SU-DHL-6 (cell line): ENCODE measurements at regions not wholly inside any gene's neighbourhood (a gene's known extent, or its start where the extent isn't known, plus 50 kb on each side); places are given as distances from the start of the nearest gene placed in this dataset.

ENCODE experiments used
- H2AFZ ChIP-seq: fragments of 200-600 bp; sonication (generic); 2 replicates; pipeline ENCODE4 v1.6.1; 2014; ENCODE audit warnings: low read depth, mild to moderate bottlenecking, moderate library complexity, mixed read lengths, antibody characterized with exemption, low read length; ENCODE audit not compliant: severe bottlenecking
- H3F3A ChIP-seq: fragments of 200-600 bp; shearing (Covaris generic); 2 replicates; pipeline ENCODE4 v1.6.0; 2016; ENCODE audit warnings: antibody characterized with exemption, mild to moderate bottlenecking; ENCODE audit not compliant: insufficient read depth
- H3K27ac ChIP-seq: fragments of 200-600 bp; sonication (generic); 2 replicates; pipeline ENCODE4 v1.5.1; 2016; ENCODE audit warnings: low read depth, mild to moderate bottlenecking, low read length, moderate library complexity, mixed read lengths
- H3K27me3 ChIP-seq: fragments of 200-600 bp; sonication (generic), shearing (Covaris generic); 2 replicates; pipeline ENCODE4 v1.6.0; 2014; ENCODE audit warnings: mild to moderate bottlenecking, low read length
- H3K36me3 ChIP-seq: fragments of 200-600 bp; sonication (generic); 2 replicates; pipeline ENCODE4 v1.6.1; 2014; ENCODE audit warnings: mild to moderate bottlenecking, low read length, mixed read lengths
- H3K4me2 ChIP-seq: fragments of 300-600, 200-600 bp; shearing (Covaris generic), sonication (generic); 2 replicates; pipeline ENCODE4 v1.6.0; 2014; ENCODE audit warnings: low read length, low read depth, mild to moderate bottlenecking; ENCODE audit not compliant: poor library complexity, severe bottlenecking
- H3K4me3 ChIP-seq: fragments of 200-600 bp; sonication (generic); 2 replicates; pipeline ENCODE4 v1.5.1; 2014; ENCODE audit warnings: antibody characterized with exemption, low read length, mild to moderate bottlenecking, mixed read lengths; ENCODE audit not compliant: insufficient read depth, poor library complexity, severe bottlenecking
- H3K79me2 ChIP-seq: fragments of 200-600 bp; sonication (generic); 2 replicates; pipeline ENCODE4 v1.6.1; 2014; ENCODE audit warnings: mild to moderate bottlenecking, low read length, moderate library complexity; ENCODE audit not compliant: insufficient read depth
- H3K9ac ChIP-seq: fragments of 200-600 bp; sonication (generic); 2 replicates; pipeline ENCODE4 v1.7.0; 2014; ENCODE audit warnings: mild to moderate bottlenecking, low read length
- H3K9me2 ChIP-seq: fragments of 200-600 bp; sonication (generic); replicated peaks from 2 replicates; pipeline ENCODE4 v1.6.1; 2014; ENCODE audit warnings: low read length; ENCODE audit not compliant: insufficient read depth
- H3K9me3 ChIP-seq: fragments of 200-600 bp; sonication (generic); 2 replicates; pipeline ENCODE4 v1.6.1; 2014; ENCODE audit warnings: low read length, mixed read lengths; ENCODE audit not compliant: insufficient read depth
- H4K20me1 ChIP-seq: fragments of 200-600 bp; sonication (generic); 2 replicates; pipeline ENCODE4 v1.6.1; 2014; ENCODE audit warnings: low read depth, mild to moderate bottlenecking, antibody characterized with exemption, low read length, moderate library complexity, mixed read lengths
- EZH2phosphoT487 ChIP-seq: fragments of 200-600 bp; sonication (generic), shearing (Covaris generic); conservative IDR thresholded peaks from 2 replicates; pipeline ENCODE4 v1.6.1; 2018; ENCODE audit warnings: mild to moderate bottlenecking, antibody characterized with exemption, low read length, moderate library complexity, mixed read lengths
- TF ChIP-seq, protein P1 (sequence below): fragments of 200-600 bp; sonication (generic); IDR thresholded peaks from one replicate; pipeline ENCODE4 v1.5.1; 2017; ENCODE audit warnings: antibody characterized with exemption, mild to moderate bottlenecking, low read length, moderate library complexity; ENCODE audit not compliant: insufficient read depth, poor library complexity, severe bottlenecking

DNA sequence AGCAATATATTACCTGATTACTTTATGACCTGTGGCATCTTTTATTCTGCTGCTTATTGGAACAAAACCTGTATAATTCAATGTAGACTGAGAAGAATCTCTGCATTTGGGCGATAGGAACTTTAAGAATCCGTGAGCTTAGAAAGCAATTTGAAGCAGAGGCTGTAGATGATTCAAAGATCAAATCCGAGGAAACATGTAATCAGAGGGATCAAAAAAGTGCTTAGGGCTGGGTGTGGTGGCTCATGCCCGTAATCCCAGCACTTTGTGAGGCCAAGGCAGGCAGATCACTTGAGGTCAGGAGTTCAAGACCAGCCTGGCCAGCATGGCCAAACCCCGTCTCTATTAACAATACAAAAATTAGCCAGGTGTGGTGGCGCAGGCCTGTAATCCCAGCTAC, 198.4 kb downstream of the MTX2 start:
- Histone ChIP-seq H3K36me3 (no peaks in the 10 kb centered on the region), H3K27ac (no peak overlapping the region), H3K9me3 (no peaks in the 10 kb centered on the region), H4K20me1 (no peaks in the 10 kb centered on the region), H3K27me3 (no peaks in the 10 kb centered on the region), H3K79me2 (no peaks in the 10 kb centered on the region), H3F3A (no peaks in the 10 kb centered on the region), H3K9me2 (no peaks in the 10 kb centered on the region), H3K4me2 (no peak overlapping the region), H3K4me3 (no peak overlapping the region), H3K9ac (no peak overlapping the region), H2AFZ (no peak overlapping the region)
- TF ChIP-seq, protein P1, sequence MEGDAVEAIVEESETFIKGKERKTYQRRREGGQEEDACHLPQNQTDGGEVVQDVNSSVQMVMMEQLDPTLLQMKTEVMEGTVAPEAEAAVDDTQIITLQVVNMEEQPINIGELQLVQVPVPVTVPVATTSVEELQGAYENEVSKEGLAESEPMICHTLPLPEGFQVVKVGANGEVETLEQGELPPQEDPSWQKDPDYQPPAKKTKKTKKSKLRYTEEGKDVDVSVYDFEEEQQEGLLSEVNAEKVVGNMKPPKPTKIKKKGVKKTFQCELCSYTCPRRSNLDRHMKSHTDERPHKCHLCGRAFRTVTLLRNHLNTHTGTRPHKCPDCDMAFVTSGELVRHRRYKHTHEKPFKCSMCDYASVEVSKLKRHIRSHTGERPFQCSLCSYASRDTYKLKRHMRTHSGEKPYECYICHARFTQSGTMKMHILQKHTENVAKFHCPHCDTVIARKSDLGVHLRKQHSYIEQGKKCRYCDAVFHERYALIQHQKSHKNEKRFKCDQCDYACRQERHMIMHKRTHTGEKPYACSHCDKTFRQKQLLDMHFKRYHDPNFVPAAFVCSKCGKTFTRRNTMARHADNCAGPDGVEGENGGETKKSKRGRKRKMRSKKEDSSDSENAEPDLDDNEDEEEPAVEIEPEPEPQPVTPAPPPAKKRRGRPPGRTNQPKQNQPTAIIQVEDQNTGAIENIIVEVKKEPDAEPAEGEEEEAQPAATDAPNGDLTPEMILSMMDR = no peak
- no peak for TF ChIP-seq EZH2phosphoT487

DNA sequence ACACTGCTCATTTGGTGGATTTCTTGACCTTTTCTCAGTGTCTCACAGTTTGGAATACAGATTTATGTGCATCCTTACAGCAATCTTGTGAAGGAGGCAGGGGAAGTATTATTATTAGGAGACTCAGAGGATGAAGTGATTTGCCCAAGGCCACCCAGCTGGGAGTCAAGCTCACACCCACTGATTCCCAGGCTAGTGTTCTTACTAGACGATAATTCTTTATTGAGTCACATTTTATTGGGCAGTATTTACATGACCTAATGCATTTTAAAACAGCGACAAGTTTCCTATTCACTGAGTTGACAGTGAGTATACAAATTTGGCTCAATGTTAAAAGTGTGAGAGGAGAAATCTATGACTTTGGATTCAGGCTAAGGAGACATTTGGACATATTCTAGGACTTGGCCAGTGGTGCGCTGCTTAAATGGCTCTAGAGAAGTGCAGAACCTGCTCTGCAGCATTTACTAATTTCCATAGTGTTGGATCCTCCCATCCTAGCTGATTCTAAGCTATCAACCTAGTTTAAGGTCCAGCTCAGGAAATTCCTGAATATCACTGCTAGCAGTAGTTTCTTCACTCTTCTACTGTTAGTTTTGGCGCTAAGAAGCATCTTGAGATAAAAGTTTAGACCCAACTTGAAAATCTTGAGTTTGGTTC, 199.3 kb downstream of the MTX2 start:
- H3K9me2 ChIP-seq = no peaks in the 10 kb centered on the region
- no peaks in the 10 kb centered on the region for H3K36me3 ChIP-seq
- no peak overlapping the region for H3K9ac ChIP-seq
- H3K79me2 ChIP-seq = no peaks in the 10 kb centered on the region
- no peaks in the 10 kb centered on the region for H4K20me1 ChIP-seq
- no peak overlapping the region for H3K4me2 ChIP-seq
- H3K27me3 ChIP-seq = no peaks in the 10 kb centered on the region
- no peaks in the 10 kb centered on the region for H3F3A ChIP-seq
- H3K27ac ChIP-seq = no peak overlapping the region
- TF ChIP-seq, protein P1 = no peak
- no peak for TF ChIP-seq EZH2phosphoT487
- no peak overlapping the region for H2AFZ ChIP-seq
- H3K9me3 ChIP-seq = no peaks in the 10 kb centered on the region
- H3K4me3 ChIP-seq = no peak overlapping the region

DNA sequence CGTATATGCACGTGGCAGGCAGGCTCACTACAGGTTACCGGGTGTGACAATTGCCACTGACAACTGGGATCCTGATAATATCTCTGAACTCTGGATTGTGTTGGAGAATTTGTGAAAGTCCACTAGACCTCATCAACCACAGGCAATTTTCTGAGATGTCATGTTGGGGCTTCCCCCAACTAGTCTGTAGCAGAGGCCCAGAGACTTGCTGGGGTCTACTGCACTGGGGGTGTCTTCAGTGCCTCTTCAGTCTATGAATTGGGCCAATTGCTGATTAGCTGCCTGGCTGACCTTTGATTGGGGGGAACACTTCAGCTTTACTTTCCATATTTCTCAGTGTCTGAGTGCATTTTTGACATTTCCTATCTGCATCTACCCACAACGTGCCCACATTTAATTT, 201.5 kb downstream of the MTX2 start:
- Histone ChIP-seq H3K9me2 (no peaks in the 10 kb centered on the region), H3K27me3 (no peaks in the 10 kb centered on the region), H3K36me3 (no peaks in the 10 kb centered on the region), H4K20me1 (no peaks in the 10 kb centered on the region), H3K9me3 (no peaks in the 10 kb centered on the region), H3K27ac (no peak overlapping the region), H2AFZ (no peak overlapping the region), H3K4me3 (no peak overlapping the region), H3F3A (no peaks in the 10 kb centered on the region), H3K9ac (no peak overlapping the region), H3K4me2 (no peak overlapping the region), H3K79me2 (no peaks in the 10 kb centered on the region)
- TF ChIP-seq EZH2phosphoT487 = no peak
- TF ChIP-seq, protein P1 = no peak
